Gastrocnemius medialis (tissue), 4 donors: ENCODE measurements at regions not wholly inside any gene's neighbourhood (a gene's known extent, or its start where the extent isn't known, plus 50 kb on each side); places are given as distances from the start of the nearest gene placed in this dataset.
"Not testable (repeated sequence)": the region's sequence is repeated elsewhere in the genome, so short reads cannot be mapped to it uniquely, and the experiment has no call there.

ENCODE experiments used
- ATAC-seq, 2 donors: fragments of 150-250 bp; one replicate each; pipeline ENCODE4 v1.9.1; 2016
- DNase-seq, 2 donors: peaks; one replicate each; pipeline ENCODE4 v3.0.0-alpha.2; 2019
- H3K27ac ChIP-seq, 4 donors: fragments of 200-600 bp; sonication (generic); 1 replicate in 1 of 4; 2 replicates in 3 of 4; pipeline ENCODE4 v1.5.1; 2016 to 2018; ENCODE audit warnings: mild to moderate bottlenecking in 2 of 4, moderate library complexity in 1 of 4
- H3K27me3 ChIP-seq, 3 donors: fragments of 200-600 bp; sonication (generic) in 2 of 3; 1 replicate in 1 of 3; 2 replicates in 2 of 3; pipeline versions ENCODE4 v1.5.1 to v1.6.0; 2016 to 2019; ENCODE audit warnings: mild to moderate bottlenecking in 1 of 3, moderate library complexity in 1 of 3
- H3K36me3 ChIP-seq, 2 donors: fragments of 200-600 bp; sonication (generic) in 1 of 2; one replicate each; pipeline ENCODE4 v1.5.1; 2017 to 2018
- H3K4me1 ChIP-seq, 2 donors: fragments of 200-600 bp; sonication (generic) in 1 of 2; one replicate each; pipeline ENCODE4 v1.5.1; 2016 to 2017; ENCODE audit warnings: mild to moderate bottlenecking in 2 of 2
- H3K4me3 ChIP-seq, 4 donors: fragments of 200-600 bp; sonication (generic) in 3 of 4; 1 replicate in 1 of 4; 2 replicates in 3 of 4; pipeline ENCODE4 v1.5.1; 2016 to 2019; ENCODE audit warnings: mild to moderate bottlenecking in 2 of 4
- H3K9me3 ChIP-seq, 3 donors: fragments of 200-600 bp; sonication (generic) in 2 of 3; 1 replicate in 1 of 3; 2 replicates in 2 of 3; pipeline ENCODE4 v1.5.1; 2016 to 2019
- POLR2A ChIP-seq, 2 donors: fragments of 450-650 bp; IDR thresholded peaks; one replicate each; pipeline ENCODE4 v1.6.1; 2017; ENCODE audit warnings: antibody characterized with exemption in 2 of 2, mild to moderate bottlenecking in 2 of 2, moderate library complexity in 2 of 2
- in situ Hi-C, 4 donors: fragments of 200-750 bp; cut with MboI; loops; one replicate each; pipeline versions ENCODE4 v1.15.0 to v1.8.0; 2017; ENCODE audit warnings: low sequenced_read_pairs in 4 of 4
- intact Hi-C: fragments of 100-400 bp; cut with DNase I; formaldehyde crosslinking; loops from one replicate; pipeline ENCODE4 v1.15.1; 2023; ENCODE audit warnings: low total_unique reads
- TF ChIP-seq, protein P1 (sequence below), 5 experiments: fragments of 450-650 bp in 3 of 5; fragments of 200-600 bp in 2 of 5; sonication (generic) in 2 of 5; IDR thresholded peaks in 4 of 5; conservative IDR thresholded peaks in 1 of 5; 1 replicate in 4 of 5; 2 replicates in 1 of 5; pipeline ENCODE4 v1.5.1; 2016 to 2019; ENCODE audit warnings: antibody characterized with exemption in 5 of 5, mild to moderate bottlenecking in 3 of 5, moderate library complexity in 3 of 5

GRCh38 chr12:58668871-58669270 is 251.4 kb downstream of the LRIG3 start:
- ATAC-seq (no peak), DNase-seq (no peak)
- Histone ChIP-seq H3K27me3 (no peaks in the 10 kb centered on the region), H3K36me3 (no peaks in the 10 kb centered on the region), H3K4me3 (no peak overlapping the region), H3K4me1 (no peaks in the 10 kb centered on the region), H3K9me3 (no peaks in the 10 kb centered on the region), H3K27ac (no peak overlapping the region)
- intact Hi-C loops (no loop called here), in situ Hi-C loops (no loop called here)
- TF ChIP-seq POLR2A (IDR thresholded peaks at IDR 0.05) = no peak
- TF ChIP-seq, protein P1, sequence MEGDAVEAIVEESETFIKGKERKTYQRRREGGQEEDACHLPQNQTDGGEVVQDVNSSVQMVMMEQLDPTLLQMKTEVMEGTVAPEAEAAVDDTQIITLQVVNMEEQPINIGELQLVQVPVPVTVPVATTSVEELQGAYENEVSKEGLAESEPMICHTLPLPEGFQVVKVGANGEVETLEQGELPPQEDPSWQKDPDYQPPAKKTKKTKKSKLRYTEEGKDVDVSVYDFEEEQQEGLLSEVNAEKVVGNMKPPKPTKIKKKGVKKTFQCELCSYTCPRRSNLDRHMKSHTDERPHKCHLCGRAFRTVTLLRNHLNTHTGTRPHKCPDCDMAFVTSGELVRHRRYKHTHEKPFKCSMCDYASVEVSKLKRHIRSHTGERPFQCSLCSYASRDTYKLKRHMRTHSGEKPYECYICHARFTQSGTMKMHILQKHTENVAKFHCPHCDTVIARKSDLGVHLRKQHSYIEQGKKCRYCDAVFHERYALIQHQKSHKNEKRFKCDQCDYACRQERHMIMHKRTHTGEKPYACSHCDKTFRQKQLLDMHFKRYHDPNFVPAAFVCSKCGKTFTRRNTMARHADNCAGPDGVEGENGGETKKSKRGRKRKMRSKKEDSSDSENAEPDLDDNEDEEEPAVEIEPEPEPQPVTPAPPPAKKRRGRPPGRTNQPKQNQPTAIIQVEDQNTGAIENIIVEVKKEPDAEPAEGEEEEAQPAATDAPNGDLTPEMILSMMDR (IDR thresholded peaks at IDR 0.05 in 4 of 5, conservative IDR thresholded peaks at IDR 0.05 in 1 of 5) = no peak

DNA sequence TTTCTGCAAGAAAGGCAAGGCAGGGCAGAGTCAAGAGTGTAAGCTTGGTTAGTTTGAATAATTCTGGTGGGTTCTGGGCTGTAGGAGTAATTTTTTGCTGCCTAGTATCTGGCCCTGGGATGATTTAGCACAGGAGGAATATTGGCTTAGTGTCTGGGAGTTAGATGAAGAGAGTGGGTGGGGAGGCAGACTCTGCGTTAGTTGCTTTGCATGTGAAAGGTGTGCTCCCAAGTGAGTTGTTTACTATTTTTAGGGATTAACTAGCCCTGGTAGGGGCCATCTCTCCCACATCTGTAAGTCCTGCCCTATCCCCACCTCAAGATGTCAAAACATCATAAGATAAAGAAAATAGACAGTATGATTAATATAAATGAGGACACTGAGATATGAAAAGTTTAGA is 249.7 kb downstream of the LRIG3 start:
- intact Hi-C loops = no loop called here
- in situ Hi-C loops = no loop called here
- DNase-seq = no peak

DNA sequence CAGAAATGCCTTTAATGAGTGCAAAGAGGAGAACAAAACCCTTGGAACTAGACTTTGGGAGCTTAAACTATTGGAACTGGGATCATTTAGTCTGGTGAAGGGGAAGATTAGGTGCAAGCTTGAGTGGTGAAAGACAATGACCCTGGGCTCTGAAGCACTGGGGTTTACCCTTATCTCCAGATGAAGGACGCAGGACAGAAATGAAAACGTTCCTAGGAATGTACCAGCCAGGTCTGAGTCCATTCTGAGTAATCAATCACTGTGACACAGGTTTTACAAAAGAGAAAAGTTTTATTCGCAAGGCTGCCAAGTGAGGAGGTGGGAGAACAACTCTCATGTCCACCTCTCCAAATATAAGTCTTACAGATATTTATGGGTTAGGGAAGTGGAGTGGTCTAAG is 249.1 kb downstream of the LRIG3 start:
- in situ Hi-C loops (no loop called here), intact Hi-C loops (no loop called here)
- no peak for TF ChIP-seq POLR2A (IDR thresholded peaks at IDR 0.05)
- TF ChIP-seq, protein P1 (IDR thresholded peaks at IDR 0.05 in 4 of 5, conservative IDR thresholded peaks at IDR 0.05 in 1 of 5) = no peak
- Histone ChIP-seq H3K9me3 (no peaks in the 10 kb centered on the region), H3K27me3 (no peaks in the 10 kb centered on the region), H3K36me3 (no peaks in the 10 kb centered on the region), H3K27ac (no peak overlapping the region), H3K4me3 (no peak overlapping the region), H3K4me1 (no peaks in the 10 kb centered on the region)
- ATAC-seq = no peak
- no peak for DNase-seq

More for the DNA sequence above, 249.7 kb downstream of the LRIG3 start:
- Histone ChIP-seq H3K4me3 (no peak overlapping the region), H3K4me1 (no peaks in the 10 kb centered on the region), H3K27ac (no peak overlapping the region), H3K9me3 (no peaks in the 10 kb centered on the region), H3K27me3 (no peaks in the 10 kb centered on the region), H3K36me3 (no peaks in the 10 kb centered on the region)
- TF ChIP-seq, protein P1 (IDR thresholded peaks at IDR 0.05 in 4 of 5, conservative IDR thresholded peaks at IDR 0.05 in 1 of 5) = no peak
- TF ChIP-seq POLR2A (IDR thresholded peaks at IDR 0.05) = no peak
- no peak for ATAC-seq

DNA sequence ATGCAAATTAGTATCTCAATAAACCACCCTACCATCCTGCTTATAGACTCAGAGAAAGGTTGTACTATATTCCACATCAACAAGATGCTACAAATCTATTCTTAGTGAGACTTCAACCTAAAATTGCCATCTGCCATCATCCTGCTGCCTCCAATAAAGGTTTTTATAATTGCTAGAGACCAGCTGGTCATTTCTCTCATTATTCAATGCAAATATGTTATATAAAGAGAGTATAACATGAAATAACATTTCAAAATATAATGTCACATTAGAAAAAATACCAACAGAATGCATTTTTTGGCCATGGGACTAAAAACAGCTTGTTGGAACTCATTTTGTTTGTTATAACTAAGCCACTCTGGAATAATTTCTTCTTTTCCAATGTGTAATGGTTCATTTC is 247.3 kb downstream of the LRIG3 start:
- Histone ChIP-seq H3K27ac (no peak overlapping the region), H3K4me1 (no peaks in the 10 kb centered on the region), H3K9me3 (peaks cover 0 to under 1% (median 0%) of the 10 kb centered on the region in 3 donors), H3K4me3 (no peak overlapping the region), H3K27me3 (no peaks in the 10 kb centered on the region), H3K36me3 (no peaks in the 10 kb centered on the region)
- in situ Hi-C loops (no loop called here), intact Hi-C loops (no loop called here)
- ATAC-seq (no peak), DNase-seq (no peak)
- TF ChIP-seq, protein P1 (IDR thresholded peaks at IDR 0.05 in 4 of 5, conservative IDR thresholded peaks at IDR 0.05 in 1 of 5) = no peak
- TF ChIP-seq POLR2A (IDR thresholded peaks at IDR 0.05) = no peak

- DNase-seq, H3K27ac ChIP-seq, in situ Hi-C loops, H3K36me3 ChIP-seq, H3K9me3 ChIP-seq, ATAC-seq, H3K4me1 ChIP-seq, H3K27me3 ChIP-seq, intact Hi-C loops, H3K4me3 ChIP-seq: not testable (repeated sequence)
These were observed 242.5 kb downstream of the LRIG3 start for GRCh38 chr12:58677833-58678232.
